Activated T-helper 1 cell treated with anti-CD3 and anti-CD28 coated beads, Interleukin-12 subunit alpha, Interleukin-12 subunit beta, Interleukin-2, Interleukin-4 antibody, amounts not matched to agents 30 ng/mL and 10 ng/mL and 1 ng/mL, durations not matched to agents 14 hours and 24 hours and 36 hours (primary cell): ENCODE measurements at regions not wholly inside any gene's neighbourhood (a gene's known extent, or its start where the extent isn't known, plus 50 kb on each side); places are given as distances from the start of the nearest gene placed in this dataset.

Source experiments
- DNase-seq: peaks from one replicate; pipeline ENCODE4 v3.0.0; 2021; ENCODE audit warnings: low spot score
- H3K27ac Mint-ChIP-seq: one replicate; pipeline ENCODE4 v1.8.0; 2021; ENCODE audit warnings: mild to moderate bottlenecking, mixed read lengths
- H3K27me3 Mint-ChIP-seq: one replicate; pipeline ENCODE4 v1.8.0; 2022; ENCODE audit warnings: mild to moderate bottlenecking, moderate library complexity, mixed read lengths; ENCODE audit not compliant: insufficient read depth
- H3K36me3 Mint-ChIP-seq: one replicate; pipeline ENCODE4 v1.8.0; 2021; ENCODE audit warnings: low read depth, mixed read lengths
- H3K4me1 Mint-ChIP-seq: one replicate; pipeline ENCODE4 v1.8.0; 2021; ENCODE audit warnings: low read depth, mixed read lengths
- H3K4me3 Mint-ChIP-seq: one replicate; pipeline ENCODE4 v1.8.0; 2021; ENCODE audit warnings: mild to moderate bottlenecking, moderate library complexity, mixed read lengths
- H3K9me3 Mint-ChIP-seq: one replicate; pipeline ENCODE4 v1.8.0; 2021; ENCODE audit warnings: mixed read lengths
- intact Hi-C: fragments of 100-400 bp; cut with micrococcal nuclease; formaldehyde crosslinking; loops from one replicate; pipeline ENCODE4 v1.15.1; 2024

GRCh38 chr7:15042285-15043065 lies 139.9 kb upstream of the DGKB start:
- Mint-ChIP-seq H3K9me3 (peaks cover 3% of the 10 kb centered on the region), H3K27ac (no peak overlapping the region), H3K4me1 (no peaks in the 10 kb centered on the region), H3K4me3 (no peak overlapping the region), H3K36me3 (no peaks in the 10 kb centered on the region), H3K27me3 (no peaks in the 10 kb centered on the region)
- DNase-seq = no peak
- intact Hi-C loops = no loop called here

DNA sequence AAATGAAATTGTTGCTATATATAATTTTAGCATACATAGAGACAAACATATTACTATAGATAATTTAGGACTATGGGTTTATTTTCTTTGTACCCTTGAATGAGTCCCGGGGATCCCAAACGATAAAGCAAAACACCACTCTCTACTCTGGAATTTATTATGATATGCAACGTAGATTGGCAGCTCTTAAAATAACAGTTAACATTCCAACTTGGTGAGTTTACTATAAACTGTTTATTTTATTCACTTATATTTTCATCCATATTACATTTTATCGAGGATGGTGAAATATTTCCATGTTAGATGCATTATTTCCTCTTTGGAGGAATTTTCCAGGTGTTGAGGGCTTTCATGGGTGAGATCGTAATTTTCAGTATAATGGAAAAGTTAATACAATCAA lies 138.7 kb upstream of the DGKB start:
- Mint-ChIP-seq H3K27me3 (no peaks in the 10 kb centered on the region), H3K4me1 (no peaks in the 10 kb centered on the region), H3K9me3 (no peaks in the 10 kb centered on the region), H3K36me3 (no peaks in the 10 kb centered on the region), H3K4me3 (no peak overlapping the region), H3K27ac (no peak overlapping the region)
- intact Hi-C loops = no loop called here
- no peak for DNase-seq

DNA sequence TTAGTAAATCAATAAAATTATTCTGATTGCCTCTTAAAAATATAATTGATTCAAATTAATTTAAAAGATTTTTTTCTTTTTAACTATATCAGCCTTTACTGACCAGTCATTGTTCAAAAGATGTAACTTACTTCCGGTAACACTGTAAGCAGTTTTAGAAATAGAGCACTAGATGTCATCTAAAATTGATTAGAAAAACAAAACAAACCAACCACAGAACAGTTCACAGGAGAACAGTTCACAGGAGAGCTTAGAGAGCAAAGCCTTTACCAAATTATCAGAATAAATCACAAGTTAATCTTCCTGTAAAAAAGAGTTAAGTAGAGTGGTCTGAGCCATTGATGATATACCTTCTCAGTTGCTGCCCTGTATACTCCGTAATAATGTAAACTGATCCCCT lies 133.3 kb upstream of the DGKB start:
- no peak overlapping the region for H3K27ac Mint-ChIP-seq
- H3K27me3 Mint-ChIP-seq = peaks cover 2% of the 10 kb centered on the region
- intact Hi-C loops = no loop called here
- no peaks in the 10 kb centered on the region for H3K36me3 Mint-ChIP-seq
- H3K9me3 Mint-ChIP-seq = no peaks in the 10 kb centered on the region
- no peak for DNase-seq
- no peak overlapping the region for H3K4me3 Mint-ChIP-seq
- H3K4me1 Mint-ChIP-seq = no peaks in the 10 kb centered on the region

- no peaks in the 10 kb centered on the region for H3K4me1 Mint-ChIP-seq
- intact Hi-C loops = no loop called here
- no peaks in the 10 kb centered on the region for H3K36me3 Mint-ChIP-seq
- H3K27ac Mint-ChIP-seq = no peak overlapping the region
- H3K4me3 Mint-ChIP-seq = no peak overlapping the region
- H3K27me3 Mint-ChIP-seq = peaks cover 2% of the 10 kb centered on the region
- no peak for DNase-seq
- H3K9me3 Mint-ChIP-seq = no peaks in the 10 kb centered on the region
These were observed 130.5 kb upstream of the DGKB start for GRCh38 chr7:15033039-15033438.

- Mint-ChIP-seq H3K4me1 (no peaks in the 10 kb centered on the region), H3K27me3 (no peaks in the 10 kb centered on the region), H3K27ac (no peak overlapping the region), H3K9me3 (no peaks in the 10 kb centered on the region), H3K4me3 (no peak overlapping the region), H3K36me3 (no peaks in the 10 kb centered on the region)
- intact Hi-C loops = loop anchor here (5.0 kb wide), 1 partner anchor 1742 kb away; no protein-coding TSS in a partner anchor
- DNase-seq = no peak
These were observed 116.4 kb upstream of the DGKB start for GRCh38 chr7:15018981-15019380.

GRCh38 chr7:15016766-15017165 lies 114.2 kb upstream of the DGKB start:
- no peak for DNase-seq
- Mint-ChIP-seq H3K36me3 (no peaks in the 10 kb centered on the region), H3K4me3 (no peak overlapping the region), H3K9me3 (no peaks in the 10 kb centered on the region), H3K4me1 (no peaks in the 10 kb centered on the region), H3K27ac (no peak overlapping the region), H3K27me3 (no peaks in the 10 kb centered on the region)
- intact Hi-C loops = loop anchor here (5.0 kb wide), 1 partner anchor 1739 kb away; no protein-coding TSS in a partner anchor

DNA sequence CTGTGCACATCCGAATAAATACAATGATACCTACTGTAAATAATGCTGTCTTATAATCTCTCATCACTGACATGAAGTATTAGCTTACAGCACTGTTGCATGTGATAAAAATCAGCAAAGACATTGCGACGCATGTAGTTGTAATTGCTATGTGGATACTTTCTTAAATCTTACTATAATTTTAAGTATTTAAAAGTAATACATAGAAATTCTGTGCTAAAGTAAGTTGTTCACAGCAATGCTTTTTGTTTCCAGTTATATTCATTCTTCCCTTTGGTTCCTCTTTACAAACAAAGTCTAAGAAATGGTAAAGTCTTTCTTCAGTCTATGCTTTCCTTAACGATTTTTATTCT lies 113.7 kb upstream of the DGKB start:
- Mint-ChIP-seq H3K27ac (no peak overlapping the region), H3K4me1 (no peaks in the 10 kb centered on the region), H3K9me3 (no peaks in the 10 kb centered on the region), H3K27me3 (no peaks in the 10 kb centered on the region), H3K4me3 (no peak overlapping the region), H3K36me3 (no peaks in the 10 kb centered on the region)
- intact Hi-C loops = loop anchor here (5.0 kb wide), 1 partner anchor 1739 kb away; no protein-coding TSS in a partner anchor
- DNase-seq = no peak

DNA sequence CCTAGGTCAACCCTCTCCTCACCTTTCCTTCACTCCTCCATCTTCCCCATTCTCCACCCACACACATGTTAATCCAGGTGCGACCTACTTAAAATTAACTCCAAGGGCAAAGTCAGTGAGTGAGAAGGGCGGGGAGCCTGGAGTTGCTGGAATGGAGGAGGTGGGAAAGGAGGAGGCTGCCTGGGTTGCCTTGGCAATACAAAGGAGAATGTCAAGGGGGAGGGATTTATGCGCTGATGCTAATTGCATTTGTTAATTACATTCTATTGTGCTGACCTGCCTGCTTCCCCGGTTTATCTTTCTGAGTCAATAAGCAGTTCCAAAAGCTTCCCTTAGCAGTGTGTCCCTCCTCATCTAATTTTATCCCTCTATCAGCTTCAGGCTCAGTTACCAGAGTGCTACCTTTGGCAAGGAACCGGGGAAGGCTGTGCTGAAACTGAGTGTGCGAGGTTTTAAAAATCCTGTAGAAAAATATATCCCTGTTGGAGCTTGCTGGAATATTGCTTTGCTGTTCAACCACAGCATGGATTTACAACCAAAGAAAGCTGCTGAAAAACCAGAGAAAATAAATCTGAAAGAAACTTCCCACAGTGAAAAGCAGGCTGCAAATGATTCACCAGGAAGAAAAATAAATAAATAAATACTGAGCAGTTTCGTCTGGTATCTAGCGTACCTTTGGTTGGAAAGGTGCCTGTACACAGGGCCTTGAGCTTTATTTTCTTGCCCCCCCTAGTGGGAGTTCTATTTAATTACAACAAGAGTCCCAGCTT lies 113.2 kb upstream of the DGKB start:
- H3K4me3 Mint-ChIP-seq = no peak overlapping the region
- no peaks in the 10 kb centered on the region for H3K4me1 Mint-ChIP-seq
- no peaks in the 10 kb centered on the region for H3K36me3 Mint-ChIP-seq
- H3K27ac Mint-ChIP-seq = no peak overlapping the region
- H3K27me3 Mint-ChIP-seq = no peaks in the 10 kb centered on the region
- no peak for DNase-seq
- intact Hi-C loops = loop anchor here (5.0 kb wide), 1 partner anchor 1738 kb away; no protein-coding TSS in a partner anchor
- H3K9me3 Mint-ChIP-seq = no peaks in the 10 kb centered on the region

DNA sequence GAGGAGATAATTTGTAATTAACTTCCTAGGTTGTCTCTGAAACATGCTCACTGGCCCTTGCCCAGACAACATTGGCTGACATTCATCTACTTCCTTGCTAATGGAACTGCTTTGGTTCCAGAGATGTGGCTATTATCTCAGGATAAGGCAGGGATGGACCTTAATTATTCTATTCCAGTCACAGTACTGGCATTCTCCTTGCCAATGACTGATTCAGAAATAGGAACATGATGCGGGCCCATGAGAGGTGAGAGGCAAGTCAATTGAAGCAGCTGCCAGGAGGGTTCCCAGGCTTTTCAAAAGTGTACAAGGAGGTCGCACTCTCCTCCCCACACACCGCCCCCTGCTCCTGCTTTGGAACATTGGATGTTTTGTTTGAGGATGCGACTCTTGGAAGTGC lies 109.6 kb upstream of the DGKB start:
- Mint-ChIP-seq H3K4me3 (no peak overlapping the region), H3K9me3 (no peaks in the 10 kb centered on the region), H3K27ac (no peak overlapping the region), H3K4me1 (no peaks in the 10 kb centered on the region), H3K27me3 (no peaks in the 10 kb centered on the region), H3K36me3 (no peaks in the 10 kb centered on the region)
- no peak for DNase-seq
- intact Hi-C loops = no loop called here

GRCh38 chr7:15011289-15011688 lies 108.7 kb upstream of the DGKB start:
- Mint-ChIP-seq H3K4me3 (no peak overlapping the region), H3K27ac (no peak overlapping the region), H3K27me3 (no peaks in the 10 kb centered on the region), H3K4me1 (no peaks in the 10 kb centered on the region), H3K36me3 (no peaks in the 10 kb centered on the region), H3K9me3 (no peaks in the 10 kb centered on the region)
- DNase-seq = no peak
- intact Hi-C loops = no loop called here

DNA sequence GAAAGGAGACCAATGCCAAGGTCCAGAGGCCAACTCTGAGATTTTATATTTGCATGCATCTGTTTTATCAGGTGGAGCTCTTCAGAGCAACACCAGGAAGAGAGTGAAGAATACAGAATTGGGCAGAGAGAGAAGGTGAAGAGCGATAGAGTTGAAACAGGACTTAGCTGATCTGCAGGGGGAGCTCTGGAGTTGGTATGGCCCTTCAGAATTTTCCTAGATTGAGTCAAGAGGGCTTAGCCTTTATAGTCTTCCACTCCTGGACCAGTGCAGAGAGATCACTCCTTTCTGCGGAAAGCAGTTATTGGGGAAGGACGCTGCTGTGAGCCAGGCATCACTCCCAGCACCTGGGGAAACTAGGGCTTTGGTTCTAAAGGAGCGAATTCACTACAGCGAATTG lies 105.0 kb upstream of the DGKB start:
- intact Hi-C loops = no loop called here
- H3K36me3 Mint-ChIP-seq = no peaks in the 10 kb centered on the region
- H3K27me3 Mint-ChIP-seq = no peaks in the 10 kb centered on the region
- H3K9me3 Mint-ChIP-seq = no peaks in the 10 kb centered on the region
- H3K4me3 Mint-ChIP-seq = no peak overlapping the region
- DNase-seq = no peak
- H3K4me1 Mint-ChIP-seq = no peaks in the 10 kb centered on the region
- H3K27ac Mint-ChIP-seq = no peak overlapping the region

DNA sequence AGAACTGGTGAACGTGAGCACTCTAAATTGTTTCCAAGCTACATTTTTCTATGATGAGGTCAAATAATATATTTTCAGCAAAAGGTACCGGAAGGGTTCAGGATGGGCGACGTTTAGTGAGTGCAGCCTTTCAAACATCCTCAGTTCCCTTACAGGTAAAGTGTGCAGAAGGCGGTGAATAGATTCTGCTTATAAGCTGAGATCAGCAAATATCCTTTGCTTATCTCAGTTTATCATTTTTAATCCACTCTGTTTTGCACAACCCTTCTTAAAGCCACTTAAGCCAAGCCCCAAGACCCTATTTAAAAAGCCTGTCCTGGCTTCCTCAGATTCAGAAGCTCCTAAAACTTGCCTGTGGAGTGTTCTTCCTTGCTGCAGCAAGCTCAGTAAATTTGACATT lies 103.1 kb upstream of the DGKB start:
- no peak overlapping the region for H3K4me3 Mint-ChIP-seq
- no peaks in the 10 kb centered on the region for H3K9me3 Mint-ChIP-seq
- H3K27me3 Mint-ChIP-seq = no peaks in the 10 kb centered on the region
- no peaks in the 10 kb centered on the region for H3K4me1 Mint-ChIP-seq
- no peak overlapping the region for H3K27ac Mint-ChIP-seq
- H3K36me3 Mint-ChIP-seq = no peaks in the 10 kb centered on the region
- DNase-seq = no peak
- intact Hi-C loops = no loop called here

DNA sequence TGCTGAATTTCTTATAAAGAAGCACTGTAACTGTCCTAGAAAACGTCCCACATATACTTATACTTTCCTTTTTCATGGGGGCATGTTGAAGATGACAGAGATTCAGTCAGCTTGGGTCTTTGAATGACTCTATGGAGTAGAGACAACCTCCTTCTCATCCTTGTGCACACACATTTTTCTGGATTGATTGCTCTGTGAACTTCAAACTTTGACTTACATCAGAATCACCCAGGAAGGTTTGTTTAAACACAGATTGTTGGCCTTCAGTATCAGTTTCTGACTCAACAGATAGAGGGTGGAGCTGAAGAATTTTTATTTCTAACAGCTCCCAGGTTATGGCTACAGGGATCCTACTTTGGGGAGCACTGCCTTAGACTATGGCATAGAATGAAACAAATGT lies 97.6 kb upstream of the DGKB start:
- no peaks in the 10 kb centered on the region for H3K36me3 Mint-ChIP-seq
- H3K9me3 Mint-ChIP-seq = peaks cover 6% of the 10 kb centered on the region
- no peak overlapping the region for H3K27ac Mint-ChIP-seq
- no peaks in the 10 kb centered on the region for H3K27me3 Mint-ChIP-seq
- no peak overlapping the region for H3K4me3 Mint-ChIP-seq
- intact Hi-C loops = no loop called here
- no peaks in the 10 kb centered on the region for H3K4me1 Mint-ChIP-seq
- no peak for DNase-seq
